Renal cortical epithelial cell (primary cell): ENCODE measurements at regions not wholly inside any gene's neighbourhood (a gene's known extent, or its start where the extent isn't known, plus 50 kb on each side); places are given as distances from the start of the nearest gene placed in this dataset.
"Not testable (repeated sequence)": the region's sequence is repeated elsewhere in the genome, so short reads cannot be mapped to it uniquely, and the experiment has no call there.

ENCODE experiments used
- DNase-seq: peaks from one replicate; pipeline ENCODE4 v3.0.0-alpha.2; 2011; ENCODE audit warnings: low read depth

DNA sequence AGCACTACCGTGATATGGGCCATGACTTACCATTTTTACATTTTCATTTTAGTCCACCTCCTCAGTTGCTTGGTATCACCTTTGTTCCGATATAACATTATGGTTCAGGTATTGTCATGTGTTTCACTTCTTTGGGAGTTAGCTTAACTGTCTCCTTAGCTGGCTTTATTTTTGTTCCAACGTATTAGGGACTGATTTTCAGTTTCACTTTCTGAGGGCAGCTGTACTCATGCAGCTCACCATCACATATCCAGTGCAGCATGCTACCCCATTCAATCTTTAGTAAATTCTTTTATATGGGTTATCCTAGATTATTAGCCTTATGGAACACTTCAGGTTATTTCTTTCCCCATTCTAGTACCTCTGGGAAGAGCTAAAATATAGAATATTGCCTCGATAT lies 362.2 kb upstream of the IRAK1BP1 start:
- DNase-seq: no peak

DNA sequence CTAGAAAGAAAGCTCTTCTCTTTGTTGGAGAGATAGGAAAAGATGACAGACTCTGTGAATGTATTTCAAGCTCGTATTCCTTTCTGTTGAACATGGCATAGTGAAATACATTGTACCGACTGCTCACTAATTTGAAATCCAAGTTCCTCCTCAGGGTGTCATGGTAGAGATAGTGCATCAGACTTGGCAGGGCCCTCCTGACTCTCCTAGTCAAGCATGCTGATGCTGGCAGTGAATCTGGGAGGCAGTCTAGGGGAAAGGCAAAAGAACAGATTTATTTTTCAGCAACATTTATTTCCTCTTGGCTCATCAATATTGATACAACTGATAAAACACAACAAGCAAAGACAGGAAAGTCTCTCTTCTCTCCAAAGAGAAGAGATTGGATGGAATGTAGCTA lies 356.3 kb upstream of the IRAK1BP1 start:
- no peak for DNase-seq

- no peak for DNase-seq
Measured at GRCh38 chr6:78513856-78514255, 353.5 kb upstream of the IRAK1BP1 start.

GRCh38 chr6:78515271-78515670 lies 352.1 kb upstream of the IRAK1BP1 start:
- DNase-seq: no peak

- DNase-seq: no peak
Measured at GRCh38 chr6:78517399-78517798, 350.0 kb upstream of the IRAK1BP1 start.

DNA sequence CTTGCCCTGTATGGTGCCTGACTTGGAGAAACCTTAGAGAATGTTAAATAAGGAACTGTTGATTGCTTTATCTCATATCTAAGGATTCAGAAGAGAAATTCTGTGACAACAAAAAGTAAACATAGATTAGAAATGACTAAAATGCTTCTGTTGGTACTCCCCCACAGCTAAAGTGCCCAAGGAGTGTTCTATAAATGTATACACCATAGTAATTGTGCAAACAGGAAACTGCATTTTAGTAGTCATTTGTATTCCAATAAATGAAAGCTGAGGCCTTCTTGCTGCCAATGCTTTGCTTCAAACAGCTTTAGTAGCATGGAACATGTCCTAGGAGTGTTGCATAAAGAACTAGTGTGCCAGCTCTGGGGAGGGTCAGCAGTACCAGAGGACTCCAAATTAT lies 343.7 kb upstream of the IRAK1BP1 start:
- no peak for DNase-seq

GRCh38 chr6:78525976-78526375 lies 341.4 kb upstream of the IRAK1BP1 start:
- no peak for DNase-seq

DNA sequence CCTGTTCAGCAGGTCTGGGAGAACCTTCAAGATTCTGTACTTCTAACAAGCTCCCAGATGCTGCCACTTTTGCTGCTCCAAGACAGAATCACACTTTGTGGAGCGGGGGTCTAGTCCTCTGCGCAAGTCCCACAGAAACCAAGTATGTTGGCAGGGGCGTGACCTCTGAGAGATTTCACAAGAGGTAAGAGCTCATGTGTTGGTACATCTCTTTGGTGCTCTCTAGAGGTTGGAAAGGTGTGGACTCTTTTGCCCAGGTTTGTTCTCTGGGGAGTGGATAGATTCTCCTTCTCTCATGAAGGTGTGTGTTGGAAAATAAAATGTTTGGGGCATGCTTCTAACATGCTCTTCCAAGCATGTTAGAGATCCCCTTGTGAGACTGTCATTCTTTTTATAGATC lies 340.9 kb upstream of the IRAK1BP1 start:
- no peak for DNase-seq

GRCh38 chr6:78528926-78529325 lies 338.4 kb upstream of the IRAK1BP1 start:
- DNase-seq: no peak

- no peak for DNase-seq
Measured at GRCh38 chr6:78530208-78530607, 337.1 kb upstream of the IRAK1BP1 start.

GRCh38 chr6:78533426-78533825 lies 333.9 kb upstream of the IRAK1BP1 start:
- DNase-seq: no peak

- DNase-seq: no peak
Measured at GRCh38 chr6:78533876-78534275, 333.5 kb upstream of the IRAK1BP1 start.

- DNase-seq: no peak
Measured at GRCh38 chr6:78538002-78538401, 329.3 kb upstream of the IRAK1BP1 start.

DNA sequence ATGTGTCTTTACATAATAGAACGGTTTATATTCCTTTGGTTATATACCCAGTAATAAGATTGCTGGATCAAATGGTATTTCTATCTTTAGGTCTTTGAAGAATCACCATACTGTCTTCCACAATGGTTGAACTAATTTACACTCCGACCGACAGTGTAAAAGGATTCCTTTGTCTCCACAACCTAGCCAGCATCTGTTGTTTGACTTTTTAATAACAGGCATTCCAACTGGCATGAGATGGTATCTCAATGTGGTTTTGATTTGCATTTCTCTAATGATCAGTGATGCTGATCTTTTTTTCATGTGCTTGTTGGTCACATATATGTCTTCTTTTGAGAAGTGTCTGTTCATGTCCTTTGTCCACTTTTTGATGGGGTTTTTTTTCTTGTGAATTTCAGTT lies 319.7 kb upstream of the IRAK1BP1 start:
- DNase-seq: not testable (repeated sequence)

DNA sequence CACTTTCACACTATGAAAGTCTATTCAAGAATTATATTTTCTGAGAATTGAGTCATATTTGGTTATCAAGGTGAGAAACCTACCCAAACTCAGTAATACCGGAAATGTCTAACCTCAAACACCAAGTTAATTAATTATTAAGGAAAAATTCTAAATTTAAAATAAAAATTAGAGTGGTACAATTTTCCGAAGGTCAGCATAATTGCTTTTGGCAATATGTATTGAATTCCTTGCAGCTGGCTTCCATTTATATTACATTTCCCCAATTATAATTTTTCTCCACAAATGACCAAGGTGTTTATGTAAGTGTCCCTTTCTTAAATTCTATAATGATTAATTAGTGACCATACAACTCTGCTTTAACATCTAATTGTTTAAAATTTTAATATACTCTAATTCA lies 316.0 kb upstream of the IRAK1BP1 start:
- DNase-seq: no peak

GRCh38 chr6:78552435-78552834 lies 314.9 kb upstream of the IRAK1BP1 start:
- no peak for DNase-seq

- no peak for DNase-seq
Measured at GRCh38 chr6:78554341-78554740, 313.0 kb upstream of the IRAK1BP1 start.

GRCh38 chr6:78559056-78559455 lies 308.3 kb upstream of the IRAK1BP1 start:
- peak; percentile 60 for DNase-seq

DNA sequence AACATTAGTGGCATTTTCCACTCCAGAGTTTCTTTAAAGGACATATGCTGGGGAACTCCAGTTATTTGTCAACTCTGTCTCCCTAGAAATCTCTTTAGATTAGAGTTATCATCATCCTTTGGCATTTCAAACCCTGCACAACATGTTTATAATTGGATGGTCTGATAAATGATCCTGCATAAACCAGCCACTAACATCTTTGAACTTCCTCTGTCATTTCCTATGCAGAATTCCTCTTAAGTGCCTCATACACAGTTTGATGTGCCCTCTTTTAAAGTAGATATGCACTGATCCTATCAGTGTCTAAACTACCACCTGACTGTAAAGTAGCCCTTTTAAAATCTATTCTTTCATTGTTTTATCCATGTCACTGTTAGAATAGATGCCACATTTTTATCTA lies 306.3 kb upstream of the IRAK1BP1 start:
- DNase-seq: no peak

GRCh38 chr6:78565997-78566396 lies 301.4 kb upstream of the IRAK1BP1 start:
- no peak for DNase-seq

DNA sequence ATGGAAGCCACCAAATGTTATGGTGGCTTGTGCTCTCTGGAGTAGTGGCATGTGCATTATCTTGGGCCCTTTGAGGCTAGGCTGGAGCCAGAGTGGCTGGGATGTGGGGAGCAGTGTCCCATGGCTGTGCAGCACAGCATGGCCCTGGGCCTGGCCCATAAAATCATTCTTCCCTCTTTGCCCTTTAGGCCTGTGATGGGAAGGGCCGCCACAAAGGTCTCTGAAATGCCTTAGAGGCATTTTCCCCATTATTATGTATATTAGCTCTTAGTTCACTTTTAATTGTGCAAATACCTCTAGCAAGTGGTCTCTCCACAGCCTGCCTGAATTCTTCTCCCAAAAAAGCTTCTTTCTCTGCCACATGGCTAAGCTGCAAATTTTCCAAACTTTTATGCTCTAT lies 297.3 kb upstream of the IRAK1BP1 start:
- no peak for DNase-seq

GRCh38 chr6:78577585-78577984 lies 289.8 kb upstream of the IRAK1BP1 start:
- DNase-seq: no peak

- DNase-seq: no peak
Measured at GRCh38 chr6:78578430-78578829, 288.9 kb upstream of the IRAK1BP1 start.

- DNase-seq: no peak
Measured at GRCh38 chr6:78580923-78581322, 286.4 kb upstream of the IRAK1BP1 start.

GRCh38 chr6:78583079-78583478 lies 284.3 kb upstream of the IRAK1BP1 start:
- DNase-seq: no peak
